Pancreas (tissue), 10 donors: ENCODE measurements at regions not wholly inside any gene's neighbourhood (a gene's known extent, or its start where the extent isn't known, plus 50 kb on each side); places are given as distances from the start of the nearest gene placed in this dataset.

Experiments
- ATAC-seq, 4 donors: fragments of 200-7000 bp; cut with Tn5 transposase; one replicate each; pipeline versions ENCODE4 v1.8.0 to v1.9.1; 2020; ENCODE audit warnings: mild to moderate bottlenecking in 4 of 4, moderate library complexity in 4 of 4
- DNase-seq, 6 donors: peaks; one replicate each; pipeline ENCODE4 v3.0.0-alpha.2; 2020
- FAIRE-seq: peaks from 2 replicates; lab custom pipeline; 2012; peaks lifted over from hg19 to GRCh38; lab: Jason Lieb, UNC
- H3K27ac ChIP-seq, 4 donors: fragments of 200-600 bp; sonication (generic); 1 replicate in 3 of 4; 2 replicates in 1 of 4; pipeline versions ENCODE4 v1.5.0 to v1.8.0; 2020
- H3K27me3 ChIP-seq, 4 donors: fragments of 200-600 bp; one replicate each; pipeline ENCODE4 v1.8.0; 2021
- H3K36me3 ChIP-seq, 3 donors: fragments of 200-600 bp; sonication (generic) in 1 of 3; one replicate each; pipeline versions ENCODE4 v1.5.0 to v1.8.0; 2020 to 2021
- H3K4me1 ChIP-seq, 3 donors: fragments of 200-600 bp; one replicate each; pipeline ENCODE4 v1.8.0; 2021
- H3K4me3 ChIP-seq, 4 donors: fragments of 200-600 bp; sonication (generic) in 2 of 4; one replicate each; pipeline versions ENCODE4 v1.5.0 to v1.8.0; 2020 to 2021
- H3K9me3 ChIP-seq, 4 donors: fragments of 200-600 bp; one replicate each; pipeline ENCODE4 v1.8.0; 2021
- CTCF ChIP-seq, 4 donors: fragments of 200-600 bp; sonication (generic) in 3 of 4; IDR thresholded peaks; one replicate each; pipeline versions ENCODE4 v1.5.0 to v1.8.0; 2021; ENCODE audit warnings: antibody characterized with exemption in 4 of 4
- WGBS, 2 donors: extraction: QIAGEN DNeasy Blood & Tissue Kit; methylation state at CpG; one replicate each; pipeline ENCODE4 v1.1.7; 2013; 5-methylcytosine and 5-hydroxymethylcytosine counted together
- intact Hi-C, 3 donors: fragments of 100-400 bp; cut with DNase I; formaldehyde crosslinking; loops; one replicate each; pipeline versions ENCODE4 v1.11.1 to v1.14.2; 2022
- donor health status: healthy with polysubstance abuse.
- donor health status: DM: no; HTN: no; CAD: no; lungs with moderate emphysema.
- donor health status: DM: no; HTN: no; CAD: no.
- donor health status: control.
- donor health status: control.
- donor health status: Bipolar disorder and iron deficiency.
- donor health status: DM: yes; HTN: yes; CAD: no.
- donor health status: DM: no; HTN: no; CAD: no.
- donor health status: DM: no; HTN: no; CAD: no.
- donor health status: DM: yes; HTN: yes; CAD: no.

- TF ChIP-seq CTCF (IDR thresholded peaks at IDR 0.05), result no peak
- Histone ChIP-seq H3K9me3 (no peaks in the 10 kb centered on the region), H3K4me1 (no peaks in the 10 kb centered on the region), H3K27me3 (no peaks in the 10 kb centered on the region), H3K27ac (no peak overlapping the region), H3K4me3 (no peak overlapping the region), H3K36me3 (no peaks in the 10 kb centered on the region)
- 72 to 75% methylated on average over 9 of the region's 9 CpGs for WGBS, 2 donors
- FAIRE-seq (no peak), DNase-seq (no peak), ATAC-seq (peak in 1 of 4 donors; percentile 62)
- intact Hi-C loops, result no loop called here
These were observed 60.9 kb downstream of the SIPA1L2 start for GRCh38 chr1:232568906-232569553.

GRCh38 chr1:232568331-232568852, 61.5 kb downstream of the SIPA1L2 start:
- no peak for DNase-seq
- H3K27me3 ChIP-seq, result no peaks in the 10 kb centered on the region
- intact Hi-C loops, result no loop called here
- H3K27ac ChIP-seq, result no peak overlapping the region
- no peak for FAIRE-seq
- no peaks in the 10 kb centered on the region for H3K4me1 ChIP-seq
- no peak overlapping the region for H3K4me3 ChIP-seq
- no peaks in the 10 kb centered on the region for H3K9me3 ChIP-seq
- no peak for TF ChIP-seq CTCF (IDR thresholded peaks at IDR 0.05)
- 67 to 81% methylated on average over 2 of the region's 2 CpGs for WGBS, 2 donors
- H3K36me3 ChIP-seq, result no peaks in the 10 kb centered on the region
- ATAC-seq, result no peak

- Histone ChIP-seq H3K27me3 (no peaks in the 10 kb centered on the region), H3K36me3 (no peaks in the 10 kb centered on the region), H3K4me3 (no peak overlapping the region), H3K9me3 (no peaks in the 10 kb centered on the region), H3K27ac (no peak overlapping the region), H3K4me1 (no peaks in the 10 kb centered on the region)
- DNase-seq (no peak), ATAC-seq (no peak), FAIRE-seq (no peak)
- intact Hi-C loops, result no loop called here
- TF ChIP-seq CTCF (IDR thresholded peaks at IDR 0.05), result no peak
- 82 to 93% methylated on average over 1 of the region's 1 CpG for WGBS, 2 donors
These were observed 63.8 kb downstream of the SIPA1L2 start for GRCh38 chr1:232566093-232566492.

GRCh38 chr1:232562855-232563510, 67.0 kb downstream of the SIPA1L2 start:
- Histone ChIP-seq H3K4me1 (no peaks in the 10 kb centered on the region), H3K4me3 (no peak overlapping the region), H3K27me3 (no peaks in the 10 kb centered on the region), H3K9me3 (no peaks in the 10 kb centered on the region), H3K27ac (no peak overlapping the region), H3K36me3 (no peaks in the 10 kb centered on the region)
- ATAC-seq, result no peak
- no peak for TF ChIP-seq CTCF (IDR thresholded peaks at IDR 0.05)
- FAIRE-seq, result no peak
- DNase-seq, result no peak
- 82 to 91% methylated on average over 3 of the region's 3 CpGs for WGBS, 2 donors
- intact Hi-C loops, result no loop called here

GRCh38 chr1:232561381-232561780, 68.6 kb downstream of the SIPA1L2 start:
- Histone ChIP-seq H3K4me3 (no peak overlapping the region), H3K4me1 (no peaks in the 10 kb centered on the region), H3K9me3 (no peaks in the 10 kb centered on the region), H3K27me3 (no peaks in the 10 kb centered on the region), H3K36me3 (no peaks in the 10 kb centered on the region), H3K27ac (no peak overlapping the region)
- FAIRE-seq, result no peak
- no peak for DNase-seq
- intact Hi-C loops, result no loop called here
- no peak for ATAC-seq
- WGBS, 2 donors, result 90 to 92% methylated on average over 2 of the region's 2 CpGs
- no peak for TF ChIP-seq CTCF (IDR thresholded peaks at IDR 0.05)
